HG03469 (cell line): ENCODE measurements at regions not wholly inside any gene's neighbourhood (a gene's known extent, or its start where the extent isn't known, plus 50 kb on each side); places are given as distances from the start of the nearest gene placed in this dataset.
"Not testable (repeated sequence)": the region's sequence is repeated elsewhere in the genome, so short reads cannot be mapped to it uniquely, and the experiment has no call there.

Source experiments
- ATAC-seq: cut with Tn5 transposase; IDR thresholded peaks from one replicate; pipeline ENCODE4 v1.9.1; 2021; ENCODE audit warnings: mild to moderate bottlenecking, moderate library complexity, moderate number of reproducible peaks; ENCODE audit not compliant: unreplicated experiment

DNA sequence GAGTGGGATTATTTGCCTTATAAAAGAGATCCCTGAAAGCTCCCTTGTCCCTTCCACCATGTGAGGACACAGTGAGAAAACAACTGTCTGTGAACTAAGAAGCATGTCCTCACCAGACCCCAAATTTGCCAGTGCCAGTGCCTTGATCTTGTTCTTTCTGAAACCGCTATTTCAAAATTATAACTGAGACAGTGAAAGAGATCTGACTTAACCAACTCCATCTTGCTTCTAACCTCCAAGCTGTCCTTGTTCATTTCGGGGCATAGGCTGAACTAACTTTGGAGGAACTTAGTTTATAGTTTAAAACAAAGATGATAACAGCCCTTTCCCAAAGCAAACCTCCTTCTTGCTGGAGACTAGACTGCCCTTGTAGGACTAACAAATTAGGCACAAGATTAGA is 563.9 kb downstream of the ADCYAP1 start:
- ATAC-seq = no peak

- no peak for ATAC-seq
Observed at GRCh38 chr18:1475867-1476266, 571.2 kb downstream of the ADCYAP1 start.

DNA sequence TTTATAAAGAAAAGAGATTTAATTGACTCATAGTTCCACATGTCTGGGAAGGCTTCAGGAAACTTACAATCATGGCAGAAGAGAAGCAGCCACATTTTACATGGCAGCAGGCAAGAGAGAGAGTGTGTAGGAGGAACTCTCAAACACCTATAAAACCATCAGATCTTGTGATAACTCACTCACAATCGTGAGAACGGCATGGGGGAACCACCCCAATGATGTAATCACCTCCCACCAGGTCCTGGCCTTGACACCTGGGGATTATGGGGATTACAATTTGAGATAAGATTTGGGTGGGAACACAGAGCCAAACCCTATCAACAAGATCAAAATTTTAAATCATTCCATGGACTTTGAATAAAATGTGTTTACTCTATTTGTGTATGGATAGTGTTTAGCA is 575.6 kb downstream of the ADCYAP1 start:
- ATAC-seq = no peak

DNA sequence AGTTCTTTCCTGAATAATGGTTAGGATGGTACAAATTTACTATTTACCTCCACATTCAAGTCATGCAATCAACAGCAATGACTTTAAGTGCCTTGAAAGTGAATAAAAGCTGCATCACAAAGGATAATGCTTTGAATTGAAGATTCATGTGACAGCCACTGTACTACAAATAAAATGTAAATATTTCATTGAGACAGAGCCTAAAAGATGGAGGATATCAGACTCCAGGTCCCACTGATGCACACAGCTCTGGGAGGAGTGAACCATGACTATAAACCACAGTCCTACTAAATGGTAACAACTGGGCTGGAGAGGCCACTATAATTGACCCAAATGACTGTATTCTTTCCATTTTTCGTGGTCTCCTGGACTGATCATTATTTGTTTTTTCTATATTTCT is 576.9 kb downstream of the ADCYAP1 start:
- ATAC-seq = no peak

- ATAC-seq = no peak
Observed at GRCh38 chr18:1483385-1483784, 578.7 kb downstream of the ADCYAP1 start.

- ATAC-seq = no peak
Observed at GRCh38 chr18:1487457-1487856, 582.8 kb downstream of the ADCYAP1 start.

DNA sequence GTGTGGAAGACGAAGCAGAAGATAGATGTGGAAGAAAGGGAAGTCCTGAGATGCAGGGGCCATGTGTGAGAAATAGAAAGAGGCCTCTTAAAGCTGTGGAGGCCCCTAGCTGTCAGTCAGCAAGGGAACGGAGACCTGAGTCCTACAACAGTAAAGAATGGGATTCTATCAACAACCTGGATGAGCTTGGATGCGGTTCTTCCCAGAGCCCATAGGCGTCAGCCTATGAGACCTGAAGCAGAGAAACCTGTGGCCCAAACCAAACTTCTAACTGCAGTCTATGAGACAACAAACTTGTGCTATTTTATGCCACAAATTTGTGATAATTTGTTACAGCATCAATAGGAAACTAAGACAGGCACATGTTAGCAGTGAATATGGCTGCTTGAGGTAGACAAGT is 583.7 kb downstream of the ADCYAP1 start:
- ATAC-seq = no peak

GRCh38 chr18:1488957-1489356 is 584.3 kb downstream of the ADCYAP1 start:
- ATAC-seq = no peak

GRCh38 chr18:1495387-1495786 is 590.7 kb downstream of the ADCYAP1 start:
- no peak for ATAC-seq

DNA sequence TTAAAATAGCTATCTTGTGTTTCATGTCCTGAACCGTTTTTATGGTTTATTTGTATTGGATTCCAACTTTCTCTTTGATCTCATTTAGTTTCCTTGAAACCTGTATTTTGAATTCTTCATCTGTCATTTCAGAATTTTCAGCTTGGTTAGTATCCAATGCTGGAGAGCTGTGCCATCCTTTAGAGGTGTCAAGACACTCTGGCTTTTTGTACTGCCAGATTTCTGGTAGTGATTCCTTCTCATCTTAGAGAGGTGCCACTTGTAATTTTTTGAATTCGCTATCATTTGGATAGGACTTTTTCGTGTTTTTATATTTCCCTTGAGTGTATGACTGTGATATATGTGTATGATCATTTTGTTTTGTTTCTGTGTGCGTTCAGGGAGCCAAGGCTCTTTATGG is 591.4 kb downstream of the ADCYAP1 start:
- ATAC-seq = no peak

DNA sequence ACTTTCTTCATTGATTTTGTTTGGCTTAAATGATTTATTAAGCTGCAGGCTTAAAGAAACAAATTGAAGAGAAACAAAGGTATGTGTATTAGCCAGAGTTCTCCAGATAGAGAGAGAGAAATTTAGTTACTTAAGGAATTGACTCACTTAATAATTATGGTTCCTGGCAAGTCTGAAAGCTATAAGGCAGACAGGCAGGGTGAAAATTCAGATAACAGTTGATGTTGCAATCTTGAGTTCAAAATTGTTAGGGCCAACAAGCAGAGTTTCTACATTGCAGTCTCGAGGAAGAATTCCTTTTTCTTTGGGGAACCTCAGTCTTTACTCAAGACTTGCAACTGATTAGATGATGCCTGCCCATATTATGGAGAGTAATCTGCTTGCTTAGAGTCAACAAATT is 593.5 kb downstream of the ADCYAP1 start:
- ATAC-seq = no peak

- ATAC-seq = no peak
Observed at GRCh38 chr18:1499265-1499664, 594.6 kb downstream of the ADCYAP1 start.

- ATAC-seq = no peak
Observed at GRCh38 chr18:1503847-1504246, 599.2 kb downstream of the ADCYAP1 start.

GRCh38 chr18:1505856-1506255 is 601.2 kb downstream of the ADCYAP1 start:
- no peak for ATAC-seq

- ATAC-seq = no peak
Observed at GRCh38 chr18:1510542-1511179, 606.0 kb downstream of the ADCYAP1 start.

- no peak for ATAC-seq
Observed at GRCh38 chr18:1511619-1512311, 607.1 kb downstream of the ADCYAP1 start.

DNA sequence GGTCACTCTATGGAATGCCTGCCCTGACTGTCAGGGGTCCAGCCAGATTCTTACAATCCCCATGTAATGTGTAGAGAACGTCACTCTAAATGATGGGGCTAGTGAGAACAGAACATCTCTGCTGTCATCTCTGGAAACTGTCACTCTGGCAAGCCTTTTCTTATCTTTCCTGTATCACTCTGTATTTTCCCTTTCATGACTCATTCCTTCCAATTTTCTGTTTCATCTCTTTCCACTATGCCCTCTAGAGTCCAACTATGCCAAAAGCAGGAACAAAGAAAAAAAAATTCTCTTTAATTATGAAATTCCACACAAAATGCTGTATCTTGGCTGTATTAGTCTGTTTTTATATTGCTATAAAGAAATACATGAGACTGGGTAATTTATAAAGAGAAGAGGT is 608.8 kb downstream of the ADCYAP1 start:
- no peak for ATAC-seq

DNA sequence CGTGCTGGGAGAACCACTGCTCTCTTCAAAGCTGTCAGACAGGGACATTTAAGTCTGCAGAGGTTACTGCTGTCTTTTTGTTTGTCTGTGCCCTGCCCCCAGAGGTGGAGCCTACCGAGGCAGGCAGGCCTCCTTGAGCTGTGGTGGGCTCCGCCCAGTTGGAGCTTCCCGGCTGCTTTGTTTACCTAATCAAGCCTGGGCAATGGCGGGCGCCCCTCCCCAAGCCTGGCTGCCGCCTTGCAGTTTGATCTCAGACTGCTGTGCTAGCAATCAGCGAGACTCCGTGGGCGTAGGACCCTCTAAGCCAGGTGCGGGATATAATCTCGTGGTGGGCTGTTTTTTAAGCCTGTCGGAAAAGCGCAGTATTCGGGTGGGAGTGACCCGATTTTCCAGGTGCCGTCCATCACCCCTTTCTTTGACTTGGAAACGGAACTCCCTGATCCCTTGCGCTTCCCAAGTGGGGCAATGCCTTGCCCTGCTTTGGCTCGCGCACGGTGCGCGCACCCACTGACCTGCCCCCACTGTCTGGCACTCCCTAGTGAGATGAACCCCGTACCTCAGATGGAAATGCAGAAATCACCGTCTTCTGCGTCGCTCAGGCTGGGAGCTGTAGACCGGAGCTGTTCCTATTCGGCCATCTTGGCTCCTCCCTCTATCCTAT is 617.0 kb downstream of the ADCYAP1 start:
- ATAC-seq = not testable (repeated sequence)

GRCh38 chr18:1522249-1522615 is 617.6 kb downstream of the ADCYAP1 start:
- no peak for ATAC-seq

- ATAC-seq = no peak
Observed at GRCh38 chr18:1526991-1527390, 622.3 kb downstream of the ADCYAP1 start.

- ATAC-seq = no peak
Observed at GRCh38 chr18:1527805-1528204, 623.1 kb downstream of the ADCYAP1 start.

DNA sequence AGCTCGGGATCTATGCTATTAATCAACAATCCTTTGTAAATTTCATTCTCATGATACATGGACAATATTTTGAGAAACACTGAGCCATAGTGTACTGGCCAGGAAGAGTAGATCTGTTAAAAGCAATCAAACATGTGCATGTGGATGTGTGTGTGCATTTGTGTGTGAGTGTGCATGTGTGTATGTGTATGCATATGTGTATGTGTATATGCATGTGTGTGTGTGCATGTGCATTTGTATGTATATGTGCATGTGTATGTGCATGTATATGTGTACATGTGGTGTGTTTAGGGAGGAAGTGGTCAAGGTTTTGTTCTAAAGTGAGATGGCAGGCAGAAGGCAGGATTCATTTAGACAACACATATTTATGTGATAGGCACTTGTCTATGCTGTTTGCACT is 623.8 kb downstream of the ADCYAP1 start:
- ATAC-seq = no peak
